ENCODE measurements at regions not wholly inside any gene's neighbourhood (a gene's known extent, or its start where the extent isn't known, plus 50 kb on each side); places are given as distances from the start of the nearest gene placed in this dataset.
"Not testable (repeated sequence)": the region's sequence is repeated elsewhere in the genome, so short reads cannot be mapped to it uniquely, and the experiment has no call there.

DNA sequence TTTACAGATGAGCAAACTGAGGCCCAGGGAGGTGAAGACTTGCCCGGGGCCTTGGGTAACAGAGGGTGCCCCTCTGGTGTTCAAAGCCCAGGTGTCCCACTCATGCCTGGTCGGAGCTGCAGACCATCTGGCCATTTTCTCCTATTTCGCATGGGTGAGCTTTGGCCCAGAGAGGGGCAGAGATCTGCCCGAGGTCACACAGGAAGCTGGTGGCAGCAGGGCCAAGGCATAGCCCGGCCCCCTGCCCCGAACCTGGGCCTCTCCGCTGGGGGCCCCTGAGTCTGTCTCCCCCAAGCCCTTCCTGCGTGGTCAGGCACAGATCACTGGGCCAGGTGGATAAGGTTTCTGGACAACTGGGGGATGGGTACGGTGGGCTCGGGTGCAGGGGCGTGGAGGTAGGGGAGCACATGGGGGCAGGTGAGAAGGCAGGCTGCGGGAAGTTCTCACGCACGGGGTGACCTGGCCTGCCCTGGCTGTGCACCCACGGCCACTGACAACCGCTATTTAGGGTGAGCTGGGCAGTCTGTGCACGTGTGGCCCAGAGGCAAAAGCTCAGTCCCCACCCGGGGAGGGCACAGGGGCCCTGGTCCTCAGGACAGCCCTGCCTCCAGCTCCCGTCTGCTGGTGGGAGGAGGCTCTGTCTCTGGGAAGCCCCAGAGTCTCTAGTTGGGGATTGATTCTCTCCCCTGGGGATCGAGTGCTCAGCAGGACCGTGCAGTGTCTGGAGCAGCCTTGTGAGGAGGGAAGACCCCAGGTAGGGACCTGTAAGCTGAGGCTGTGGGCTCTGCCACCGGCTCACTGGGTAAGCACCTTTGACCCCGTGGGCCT lies 68.6 kb downstream of the UNCX start:
- TF ChIP-seq, protein P1, sequence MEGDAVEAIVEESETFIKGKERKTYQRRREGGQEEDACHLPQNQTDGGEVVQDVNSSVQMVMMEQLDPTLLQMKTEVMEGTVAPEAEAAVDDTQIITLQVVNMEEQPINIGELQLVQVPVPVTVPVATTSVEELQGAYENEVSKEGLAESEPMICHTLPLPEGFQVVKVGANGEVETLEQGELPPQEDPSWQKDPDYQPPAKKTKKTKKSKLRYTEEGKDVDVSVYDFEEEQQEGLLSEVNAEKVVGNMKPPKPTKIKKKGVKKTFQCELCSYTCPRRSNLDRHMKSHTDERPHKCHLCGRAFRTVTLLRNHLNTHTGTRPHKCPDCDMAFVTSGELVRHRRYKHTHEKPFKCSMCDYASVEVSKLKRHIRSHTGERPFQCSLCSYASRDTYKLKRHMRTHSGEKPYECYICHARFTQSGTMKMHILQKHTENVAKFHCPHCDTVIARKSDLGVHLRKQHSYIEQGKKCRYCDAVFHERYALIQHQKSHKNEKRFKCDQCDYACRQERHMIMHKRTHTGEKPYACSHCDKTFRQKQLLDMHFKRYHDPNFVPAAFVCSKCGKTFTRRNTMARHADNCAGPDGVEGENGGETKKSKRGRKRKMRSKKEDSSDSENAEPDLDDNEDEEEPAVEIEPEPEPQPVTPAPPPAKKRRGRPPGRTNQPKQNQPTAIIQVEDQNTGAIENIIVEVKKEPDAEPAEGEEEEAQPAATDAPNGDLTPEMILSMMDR (conservative IDR thresholded peaks at IDR 0.05; ENCODE audit: low read depth, low read length): no peak
- no peak overlapping the region for H3K4me3 ChIP-seq (ENCODE audit: low read depth, low read length)
- no peak for DNase-seq (ENCODE audit: low read depth)

DNA sequence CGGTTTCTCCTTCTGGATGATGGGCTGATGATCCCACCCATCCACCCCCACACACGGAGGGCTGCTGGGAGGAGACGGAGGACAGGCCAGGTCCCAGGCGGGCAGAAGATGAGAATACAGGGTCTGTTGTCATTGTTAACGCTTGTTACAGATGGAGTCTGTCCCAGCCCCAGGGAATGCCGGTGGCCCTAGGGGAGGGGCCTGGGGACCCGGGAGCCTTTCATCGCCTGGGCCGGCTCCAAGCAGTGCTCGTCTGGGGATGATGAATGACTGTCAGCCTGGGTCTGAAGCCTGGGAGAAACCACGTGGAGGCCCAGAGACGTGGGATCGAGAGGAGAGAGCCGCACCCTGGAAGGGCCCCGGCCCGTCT lies 69.2 kb downstream of the UNCX start:
- TF ChIP-seq, protein P1 (conservative IDR thresholded peaks at IDR 0.05; ENCODE audit: low read depth, low read length): no peak
- no peak for DNase-seq (ENCODE audit: low read depth)
- no peak overlapping the region for H3K4me3 ChIP-seq (ENCODE audit: low read depth, low read length)

DNA sequence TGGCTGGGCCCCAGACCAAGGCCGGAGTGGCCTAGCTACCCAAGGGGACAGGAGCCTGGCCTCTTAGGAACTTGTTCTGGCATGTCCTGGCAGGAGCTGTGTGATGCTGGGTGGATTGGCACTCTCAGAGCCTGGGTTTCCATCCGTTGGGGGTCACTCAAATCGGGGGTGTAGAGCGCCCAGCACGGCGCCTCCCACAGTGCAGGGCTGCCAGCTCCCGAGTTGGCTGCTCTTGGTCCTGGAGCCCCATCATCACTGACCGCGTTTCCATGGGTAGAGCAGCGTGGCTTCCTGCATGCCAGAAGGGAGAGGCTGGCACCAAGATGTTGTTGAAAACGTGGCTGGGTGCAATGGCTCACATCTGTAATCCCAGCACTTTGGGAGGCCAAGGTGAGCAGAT lies 70.3 kb downstream of the UNCX start:
- DNase-seq (ENCODE audit: low read depth): no peak
- TF ChIP-seq, protein P1 (conservative IDR thresholded peaks at IDR 0.05; ENCODE audit: low read depth, low read length): no peak
- H3K4me3 ChIP-seq (ENCODE audit: low read depth, low read length): no peak overlapping the region

DNA sequence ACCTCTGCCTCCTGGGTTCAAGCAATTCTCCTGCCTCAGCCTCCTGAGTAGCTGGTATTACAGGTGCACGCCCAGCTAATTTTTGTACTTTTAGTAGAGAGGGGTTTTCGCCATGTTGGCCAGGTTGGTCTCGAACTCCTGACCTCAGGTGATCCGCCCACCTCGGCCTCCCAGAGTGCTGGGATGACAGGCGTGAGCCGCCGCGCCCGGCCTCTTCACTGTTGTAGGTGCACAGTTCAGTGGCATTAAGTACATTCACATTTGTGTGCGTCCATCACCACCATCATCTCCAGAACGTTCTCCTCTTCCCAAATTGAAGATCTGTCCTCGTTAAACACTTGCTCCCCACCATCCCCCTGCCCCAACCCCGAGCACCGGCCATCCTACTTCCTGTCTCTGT lies 71.3 kb downstream of the UNCX start:
- not testable (repeated sequence) for H3K4me3 ChIP-seq (ENCODE audit: low read depth, low read length); DNase-seq (ENCODE audit: low read depth)

DNA sequence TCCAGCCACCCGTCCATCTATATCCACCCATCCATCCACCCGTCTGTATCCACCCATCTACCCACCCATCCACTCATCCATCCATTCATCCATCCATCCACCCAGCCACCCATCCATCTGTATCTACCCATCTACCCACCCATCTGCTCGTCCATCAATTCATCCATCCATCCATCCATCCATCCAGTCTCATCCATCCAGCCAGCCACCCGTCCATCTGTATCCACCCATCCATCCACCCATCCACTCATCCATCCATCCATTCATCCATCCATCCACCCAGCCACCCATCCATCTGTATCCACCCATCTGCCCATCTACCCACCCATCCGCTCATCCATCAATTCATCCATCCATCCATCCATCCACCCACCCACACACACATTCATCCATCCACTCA lies 73.2 kb downstream of the UNCX start:
- DNase-seq (ENCODE audit: low read depth): no peak
- TF ChIP-seq, protein P1 (conservative IDR thresholded peaks at IDR 0.05; ENCODE audit: low read depth, low read length): no peak
- no peak overlapping the region for H3K4me3 ChIP-seq (ENCODE audit: low read depth, low read length)

DNA sequence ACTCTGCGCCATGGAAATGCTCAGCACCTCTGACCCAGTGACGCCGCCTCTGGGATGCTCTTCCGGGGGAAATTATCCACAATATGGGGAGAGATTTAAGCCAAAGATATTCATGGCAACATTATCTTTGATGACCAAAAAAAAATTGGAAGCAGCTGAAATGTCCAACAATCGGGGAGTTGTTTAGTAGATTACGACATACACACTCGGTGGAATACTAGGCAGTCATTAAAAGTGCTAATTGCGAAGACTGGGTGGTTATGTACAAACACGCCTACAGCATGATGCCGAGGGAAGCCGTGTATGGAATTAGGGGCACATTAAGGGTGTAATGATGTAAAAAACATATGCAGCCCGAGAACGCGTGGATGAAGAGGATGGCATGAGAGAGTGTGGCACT lies 75.2 kb downstream of the UNCX start:
- TF ChIP-seq, protein P1 (conservative IDR thresholded peaks at IDR 0.05; ENCODE audit: low read depth, low read length): no peak
- no peak for DNase-seq (ENCODE audit: low read depth)

DNA sequence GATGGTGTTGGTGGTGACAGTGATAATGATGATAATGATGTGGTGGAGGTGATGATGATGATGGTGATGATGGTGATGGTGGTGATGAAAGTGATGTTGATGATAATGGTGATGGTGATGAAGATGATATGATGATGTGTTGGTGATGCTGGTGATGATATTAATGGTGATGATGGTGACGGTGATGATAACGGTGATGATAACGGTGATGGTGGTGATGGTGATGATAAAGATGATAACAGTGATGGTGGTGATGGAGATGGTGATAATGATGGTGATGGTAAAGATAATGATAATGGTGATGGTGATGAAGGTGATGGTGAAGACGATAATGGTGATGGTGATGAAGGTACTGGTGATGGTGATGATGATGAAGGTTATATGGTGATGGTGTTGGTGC lies 76.6 kb downstream of the UNCX start:
- TF ChIP-seq, protein P1 (conservative IDR thresholded peaks at IDR 0.05; ENCODE audit: low read depth, low read length): no peak
- no peak overlapping the region for H3K4me3 ChIP-seq (ENCODE audit: low read depth, low read length)
- DNase-seq (ENCODE audit: low read depth): no peak

More for the DNA sequence above, 75.2 kb downstream of the UNCX start:
- H3K4me3 ChIP-seq (ENCODE audit: low read depth, low read length): no peak overlapping the region
